Nephron (organoid): ENCODE measurements at regions not wholly inside any gene's neighbourhood (a gene's known extent, or its start where the extent isn't known, plus 50 kb on each side); places are given as distances from the start of the nearest gene placed in this dataset.

Experiments used
- H3K27ac Mint-ChIP-seq, 3 experiments: 2 replicates each; pipeline ENCODE4 v1.8.0; 2020; ENCODE audit warnings: mixed read lengths in 3 of 3, mild to moderate bottlenecking in 2 of 3, moderate library complexity in 1 of 3
- H3K27me3 Mint-ChIP-seq: 2 replicates; pipeline ENCODE4 v1.8.0; 2021; ENCODE audit warnings: low read depth, mild to moderate bottlenecking, moderate library complexity, mixed read lengths
- H3K36me3 Mint-ChIP-seq: 2 replicates; pipeline ENCODE4 v1.8.0; 2020; ENCODE audit warnings: low read depth, mixed read lengths
- H3K4me1 Mint-ChIP-seq: 2 replicates; pipeline ENCODE4 v1.8.0; 2020; ENCODE audit warnings: mixed read lengths
- H3K4me3 Mint-ChIP-seq, 3 experiments: 2 replicates each; pipeline ENCODE4 v1.8.0; 2020; ENCODE audit warnings: mild to moderate bottlenecking in 3 of 3, mixed read lengths in 3 of 3, moderate library complexity in 2 of 3
- H3K9me3 Mint-ChIP-seq: 2 replicates; pipeline ENCODE4 v1.8.0; 2020; ENCODE audit warnings: mixed read lengths
- CTCF ChIP-seq, 3 experiments: fragments of 200-600 bp; sonication (generic); IDR thresholded peaks; one replicate each; pipeline ENCODE4 v1.5.0; 2021; ENCODE audit warnings: antibody characterized with exemption in 3 of 3; ENCODE audit not compliant: unreplicated experiment in 3 of 3

GRCh38 chr3:192013110-192013509 lies 552.1 kb downstream of the PYDC2 start:
- H3K9me3 Mint-ChIP-seq: peaks cover 8% of the 10 kb centered on the region
- no peak for TF ChIP-seq CTCF (IDR thresholded peaks at IDR 0.05; ENCODE audit: unreplicated experiment in 3 of 3)
- no peaks in the 10 kb centered on the region for H3K36me3 Mint-ChIP-seq
- H3K27ac Mint-ChIP-seq: no peak overlapping the region
- no peak overlapping the region for H3K4me3 Mint-ChIP-seq
- H3K4me1 Mint-ChIP-seq: no peaks in the 10 kb centered on the region
- no peaks in the 10 kb centered on the region for H3K27me3 Mint-ChIP-seq

GRCh38 chr3:192022412-192022811 lies 561.4 kb downstream of the PYDC2 start:
- no peaks in the 10 kb centered on the region for H3K4me1 Mint-ChIP-seq
- no peak overlapping the region for H3K4me3 Mint-ChIP-seq
- TF ChIP-seq CTCF (IDR thresholded peaks at IDR 0.05; ENCODE audit: unreplicated experiment in 3 of 3): no peak
- no peak overlapping the region for H3K27ac Mint-ChIP-seq
- no peaks in the 10 kb centered on the region for H3K27me3 Mint-ChIP-seq
- H3K36me3 Mint-ChIP-seq: no peaks in the 10 kb centered on the region
- peaks cover 5% of the 10 kb centered on the region for H3K9me3 Mint-ChIP-seq

GRCh38 chr3:192024751-192025150 lies 563.8 kb downstream of the PYDC2 start:
- Mint-ChIP-seq H3K27me3 (no peaks in the 10 kb centered on the region), H3K27ac (no peak overlapping the region), H3K4me1 (no peaks in the 10 kb centered on the region), H3K9me3 (peaks cover 3% of the 10 kb centered on the region), H3K36me3 (no peaks in the 10 kb centered on the region), H3K4me3 (no peak overlapping the region)
- TF ChIP-seq CTCF (IDR thresholded peaks at IDR 0.05; ENCODE audit: unreplicated experiment in 3 of 3): no peak

GRCh38 chr3:192026661-192027060 lies 565.7 kb downstream of the PYDC2 start:
- Mint-ChIP-seq H3K27me3 (no peaks in the 10 kb centered on the region), H3K27ac (peak overlapping the region; percentile 31 to 49 (median 32)), H3K36me3 (no peaks in the 10 kb centered on the region), H3K4me3 (no peak overlapping the region), H3K9me3 (peaks cover 3% of the 10 kb centered on the region), H3K4me1 (no peaks in the 10 kb centered on the region)
- TF ChIP-seq CTCF (IDR thresholded peaks at IDR 0.05; ENCODE audit: unreplicated experiment in 3 of 3): no peak

- no peaks in the 10 kb centered on the region for H3K4me1 Mint-ChIP-seq
- no peaks in the 10 kb centered on the region for H3K27me3 Mint-ChIP-seq
- no peak overlapping the region for H3K4me3 Mint-ChIP-seq
- H3K27ac Mint-ChIP-seq: no peak overlapping the region
- peaks cover 3% of the 10 kb centered on the region for H3K9me3 Mint-ChIP-seq
- no peaks in the 10 kb centered on the region for H3K36me3 Mint-ChIP-seq
- TF ChIP-seq CTCF (IDR thresholded peaks at IDR 0.05; ENCODE audit: unreplicated experiment in 3 of 3): no peak
Measured at GRCh38 chr3:192031941-192032340, 571.0 kb downstream of the PYDC2 start.

- Mint-ChIP-seq H3K4me1 (no peaks in the 10 kb centered on the region), H3K9me3 (peaks cover 3% of the 10 kb centered on the region)
- TF ChIP-seq CTCF (IDR thresholded peaks at IDR 0.05; ENCODE audit: unreplicated experiment in 3 of 3): no peak
Measured at GRCh38 chr3:192033246-192033645, 572.3 kb downstream of the PYDC2 start.

More at GRCh38 chr3:192033246-192033645, 572.3 kb downstream of the PYDC2 start:
- no peaks in the 10 kb centered on the region for H3K27me3 Mint-ChIP-seq
- no peak overlapping the region for H3K4me3 Mint-ChIP-seq
- H3K36me3 Mint-ChIP-seq: no peaks in the 10 kb centered on the region
- no peak overlapping the region for H3K27ac Mint-ChIP-seq
